ENCODE measurements at regions not wholly inside any gene's neighbourhood (a gene's known extent, or its start where the extent isn't known, plus 50 kb on each side); places are given as distances from the start of the nearest gene placed in this dataset.
A peak's percentile ranks its signal among the peaks of the same experiment; 100 is the strongest.

DNA sequence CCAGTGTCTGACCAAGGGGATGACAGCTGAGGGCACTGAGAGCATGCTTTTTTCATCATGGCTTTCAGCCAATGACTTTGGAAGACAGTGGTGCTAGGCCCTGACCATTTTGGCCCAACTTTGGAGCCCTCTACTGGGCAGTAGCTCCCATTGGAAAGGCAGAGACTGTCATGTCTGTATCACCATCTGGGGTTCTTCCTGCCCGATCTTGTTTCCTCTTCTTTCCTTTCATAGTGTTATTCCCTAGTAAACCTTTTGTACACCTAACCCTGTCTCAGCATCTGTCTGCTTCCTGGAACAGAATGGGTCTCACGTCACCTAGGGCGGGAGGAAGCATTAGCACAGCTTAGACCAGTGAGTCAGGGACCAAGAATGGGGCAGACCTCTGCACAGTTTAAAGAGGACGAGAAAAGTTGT, 97.4 kb upstream of the MAST4 start:
- TF ChIP-seq POLR2AphosphoS5 (IDR thresholded peaks at IDR 0.05; ENCODE audit: borderline replicate concordance, low read depth, low read length) (no peak), EZH2 (IDR thresholded peaks at IDR 0.05) (no peak), FOXP2 (optimal IDR thresholded peaks at IDR 0.05; ENCODE audit: control extremely low read depth, extremely low read length, insufficient read depth) (no peak)
- Histone ChIP-seq H3K27ac (no peak overlapping the region), H3K9me3 (ENCODE audit: low read depth, low read length) (no peaks in the 10 kb centered on the region), H3K4me3 (no peak overlapping the region), H3K9ac (ENCODE audit: insufficient read length) (no peak overlapping the region), H3K36me3 (ENCODE audit: insufficient read depth, low read length) (no peaks in the 10 kb centered on the region)
- no peak for DNase-seq (ENCODE audit: low read depth, low spot score)

DNA sequence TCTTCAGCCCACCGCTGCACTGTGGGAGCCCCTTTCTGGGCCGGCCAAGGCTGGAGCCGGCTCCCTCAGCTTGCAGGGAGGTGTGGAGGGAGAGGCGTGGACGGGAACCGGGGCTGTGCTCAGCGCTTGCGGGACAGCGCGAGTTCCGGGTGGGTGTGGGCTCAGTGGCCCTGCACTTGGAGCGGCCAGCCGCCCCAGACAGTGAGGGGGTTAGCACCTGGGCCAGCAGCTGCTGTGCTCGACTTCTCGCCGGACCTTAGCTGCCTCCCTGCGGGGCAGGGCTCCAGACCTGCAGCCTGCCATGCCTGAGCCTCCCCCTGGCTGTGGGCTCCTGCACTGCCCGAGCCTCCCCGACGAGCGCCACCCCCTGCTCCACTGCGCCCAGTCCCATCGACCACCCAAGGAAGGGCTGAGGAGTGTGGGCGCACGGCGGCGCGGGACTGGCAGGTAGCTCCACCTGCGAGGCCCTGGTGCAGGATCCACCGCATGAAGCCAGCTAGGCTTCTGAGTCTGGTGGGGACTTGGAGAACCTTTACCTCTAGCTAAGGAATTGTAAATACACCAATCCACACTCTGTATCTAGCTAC, 92.9 kb upstream of the MAST4 start:
- no peak for DNase-seq (ENCODE audit: low read depth, low spot score)
- no peak overlapping the region for H3K27ac ChIP-seq
- no peak overlapping the region for H3K9ac ChIP-seq (ENCODE audit: insufficient read length)
- no peak overlapping the region for H3K4me3 ChIP-seq
- no peaks in the 10 kb centered on the region for H3K9me3 ChIP-seq (ENCODE audit: low read depth, low read length)
- TF ChIP-seq FOXP2 (optimal IDR thresholded peaks at IDR 0.05; ENCODE audit: control extremely low read depth, extremely low read length, insufficient read depth) = no peak
- TF ChIP-seq EZH2 (IDR thresholded peaks at IDR 0.05) = no peak
- TF ChIP-seq POLR2AphosphoS5 (IDR thresholded peaks at IDR 0.05; ENCODE audit: borderline replicate concordance, low read depth, low read length) = no peak
- H3K36me3 ChIP-seq (ENCODE audit: insufficient read depth, low read length) = no peaks in the 10 kb centered on the region

DNA sequence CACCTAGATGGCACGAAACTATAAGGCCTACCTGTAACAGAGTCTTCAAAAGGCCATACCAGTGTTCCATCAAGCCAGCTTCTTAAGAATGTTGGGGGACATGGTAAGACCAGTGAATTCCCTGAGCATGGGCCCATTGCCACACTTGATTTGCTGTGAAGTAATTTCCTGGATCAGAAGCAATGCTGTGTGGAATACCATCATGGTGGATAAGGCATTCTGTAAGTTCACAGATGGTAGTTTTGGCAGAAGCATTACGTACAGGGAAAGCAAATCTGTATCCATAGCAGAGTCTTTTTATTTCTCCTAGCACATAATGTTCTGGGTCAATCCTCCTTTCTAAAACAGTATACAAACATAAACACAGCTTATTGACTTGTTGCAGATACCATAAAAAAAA, 89.1 kb upstream of the MAST4 start:
- DNase-seq (ENCODE audit: low read depth, low spot score) = no peak
- no peaks in the 10 kb centered on the region for H3K36me3 ChIP-seq (ENCODE audit: insufficient read depth, low read length)
- TF ChIP-seq EZH2 (IDR thresholded peaks at IDR 0.05) = no peak
- no peak for TF ChIP-seq POLR2AphosphoS5 (IDR thresholded peaks at IDR 0.05; ENCODE audit: borderline replicate concordance, low read depth, low read length)
- TF ChIP-seq FOXP2 (optimal IDR thresholded peaks at IDR 0.05; ENCODE audit: control extremely low read depth, extremely low read length, insufficient read depth) = no peak
- no peak overlapping the region for H3K9ac ChIP-seq (ENCODE audit: insufficient read length)
- no peak overlapping the region for H3K4me3 ChIP-seq
- no peaks in the 10 kb centered on the region for H3K9me3 ChIP-seq (ENCODE audit: low read depth, low read length)
- H3K27ac ChIP-seq = no peak overlapping the region

DNA sequence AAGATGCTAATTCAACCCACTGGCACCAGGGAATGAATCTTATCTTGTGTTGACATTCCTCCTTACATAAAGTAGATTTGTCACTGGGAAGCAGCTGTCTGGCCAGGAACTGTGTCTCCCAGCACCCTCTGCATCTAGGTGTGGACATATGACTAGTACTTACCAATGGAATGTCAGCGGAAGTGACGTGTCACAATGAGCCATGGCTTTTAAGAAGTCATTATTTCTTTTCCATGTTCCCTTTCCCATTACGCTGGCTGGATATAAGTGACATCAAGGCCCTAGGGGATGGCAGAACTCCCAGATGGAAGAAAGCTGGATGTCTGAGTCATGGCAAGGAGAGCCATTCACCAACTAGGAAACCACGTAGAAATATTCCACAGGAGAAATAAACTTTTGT, 84.7 kb upstream of the MAST4 start:
- no peak for DNase-seq (ENCODE audit: low read depth, low spot score)
- H3K36me3 ChIP-seq (ENCODE audit: insufficient read depth, low read length) = no peaks in the 10 kb centered on the region
- H3K4me3 ChIP-seq = no peak overlapping the region
- H3K27ac ChIP-seq = no peak overlapping the region
- H3K9ac ChIP-seq (ENCODE audit: insufficient read length) = no peak overlapping the region
- no peaks in the 10 kb centered on the region for H3K9me3 ChIP-seq (ENCODE audit: low read depth, low read length)
- no peak for TF ChIP-seq POLR2AphosphoS5 (IDR thresholded peaks at IDR 0.05; ENCODE audit: borderline replicate concordance, low read depth, low read length)

DNA sequence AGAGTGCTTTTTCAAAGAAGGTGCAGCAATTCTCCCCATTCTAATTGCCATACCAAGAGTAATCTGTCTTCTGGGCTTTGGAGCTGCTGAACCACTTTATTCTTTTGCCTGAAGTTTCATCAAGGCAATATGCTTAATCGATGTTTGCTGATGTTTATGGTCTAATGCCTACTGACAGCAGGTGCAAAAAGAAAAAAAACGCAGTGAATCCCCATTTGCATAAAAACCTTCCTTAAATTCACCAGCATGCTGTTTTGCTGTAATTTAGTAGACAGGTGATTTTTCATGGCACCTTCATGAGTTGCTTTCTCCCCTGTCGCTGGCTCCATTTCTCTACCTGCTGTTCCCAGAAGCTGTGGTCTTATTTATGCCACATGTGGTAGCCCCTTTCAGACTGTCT, 83.1 kb upstream of the MAST4 start:
- H3K9ac ChIP-seq (ENCODE audit: insufficient read length) = no peak overlapping the region
- no peaks in the 10 kb centered on the region for H3K36me3 ChIP-seq (ENCODE audit: insufficient read depth, low read length)
- H3K4me3 ChIP-seq = no peak overlapping the region
- H3K27ac ChIP-seq = no peak overlapping the region
- no peak for TF ChIP-seq FOXP2 (optimal IDR thresholded peaks at IDR 0.05; ENCODE audit: control extremely low read depth, extremely low read length, insufficient read depth)
- no peak for DNase-seq (ENCODE audit: low read depth, low spot score)
- no peaks in the 10 kb centered on the region for H3K9me3 ChIP-seq (ENCODE audit: low read depth, low read length)

DNA sequence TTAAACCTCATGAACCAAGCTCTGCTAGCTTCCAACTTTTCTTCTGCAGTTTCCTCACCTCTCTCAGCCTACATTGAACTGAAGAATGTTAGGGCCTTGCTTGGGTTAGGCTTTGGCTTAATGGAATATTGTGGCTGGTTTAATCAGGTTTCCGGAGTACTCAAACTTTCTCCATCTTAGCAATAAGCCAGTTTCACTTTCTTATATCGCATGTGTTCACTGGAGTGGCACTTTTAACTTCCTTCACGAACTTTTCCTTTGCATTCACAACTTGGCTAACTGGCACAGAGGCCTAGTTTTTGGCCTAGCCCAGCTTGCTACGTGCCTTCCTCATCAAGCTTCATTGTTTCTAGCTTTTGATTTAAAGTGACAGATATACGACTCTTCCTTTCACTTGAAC, 81.0 kb upstream of the MAST4 start:
- Histone ChIP-seq H3K36me3 (ENCODE audit: insufficient read depth, low read length) (no peaks in the 10 kb centered on the region), H3K4me3 (no peak overlapping the region), H3K9ac (ENCODE audit: insufficient read length) (no peak overlapping the region), H3K9me3 (ENCODE audit: low read depth, low read length) (0 out of 2 replicates have a peak, but pooled peaks cover under 1% of the 10 kb centered on the region), H3K27ac (no peak overlapping the region)
- TF ChIP-seq FOXP2 (optimal IDR thresholded peaks at IDR 0.05; ENCODE audit: control extremely low read depth, extremely low read length, insufficient read depth) = no peak
- no peak for DNase-seq (ENCODE audit: low read depth, low spot score)

DNA sequence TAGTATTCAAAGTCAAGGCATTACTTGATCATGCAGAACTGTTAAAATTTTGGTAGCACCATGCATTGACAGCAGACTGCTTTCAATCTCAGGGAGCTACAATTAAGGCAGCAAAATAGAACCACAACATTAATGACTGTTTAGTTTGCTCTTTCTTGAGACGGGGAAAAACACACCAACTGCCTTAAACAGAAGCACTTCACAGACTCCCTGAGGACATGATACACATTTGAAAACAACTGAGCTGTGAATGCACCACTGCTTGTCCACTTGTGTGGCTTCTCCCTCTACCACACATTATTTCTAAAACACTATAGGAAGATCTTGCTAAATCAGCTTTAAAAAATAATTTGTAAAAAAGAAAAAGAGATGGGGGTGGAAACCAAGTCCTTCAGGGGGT, 79.6 kb upstream of the MAST4 start:
- no peak overlapping the region for H3K9ac ChIP-seq (ENCODE audit: insufficient read length)
- H3K9me3 ChIP-seq (ENCODE audit: low read depth, low read length) = peaks cover 6% of the 10 kb centered on the region; the same call in 1 of the 2 replicates
- DNase-seq (ENCODE audit: low read depth, low spot score) = no peak
- no peak for TF ChIP-seq FOXP2 (optimal IDR thresholded peaks at IDR 0.05; ENCODE audit: control extremely low read depth, extremely low read length, insufficient read depth)
- TF ChIP-seq EZH2 (IDR thresholded peaks at IDR 0.05) = no peak
- no peak for TF ChIP-seq POLR2AphosphoS5 (IDR thresholded peaks at IDR 0.05; ENCODE audit: borderline replicate concordance, low read depth, low read length)
- no peaks in the 10 kb centered on the region for H3K36me3 ChIP-seq (ENCODE audit: insufficient read depth, low read length)
- H3K27ac ChIP-seq = no peak overlapping the region
- H3K4me3 ChIP-seq = no peak overlapping the region

DNA sequence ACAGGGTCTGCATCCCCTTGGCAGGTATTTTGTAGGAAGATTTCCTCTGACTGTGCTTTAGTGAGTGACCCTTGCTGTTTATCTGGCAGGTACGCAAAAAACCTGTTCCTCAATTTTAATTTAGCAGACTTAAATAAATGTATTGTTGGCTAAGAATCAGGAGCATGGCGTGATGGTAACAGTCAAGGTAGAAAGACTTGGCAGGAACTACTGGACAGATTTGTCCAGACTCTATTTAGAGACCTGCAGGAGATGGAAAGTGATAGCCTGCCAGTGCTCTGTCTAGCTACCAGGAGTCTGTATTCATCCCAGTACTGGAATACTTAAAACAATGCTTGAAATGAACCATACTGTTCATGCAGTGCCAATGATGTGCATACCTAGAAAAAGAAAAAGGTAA, 78.8 kb upstream of the MAST4 start:
- H3K27ac ChIP-seq = no peak overlapping the region
- TF ChIP-seq EZH2 (IDR thresholded peaks at IDR 0.05) = no peak
- TF ChIP-seq FOXP2 (optimal IDR thresholded peaks at IDR 0.05; ENCODE audit: control extremely low read depth, extremely low read length, insufficient read depth) = no peak
- no peak for TF ChIP-seq POLR2AphosphoS5 (IDR thresholded peaks at IDR 0.05; ENCODE audit: borderline replicate concordance, low read depth, low read length)
- H3K36me3 ChIP-seq (ENCODE audit: insufficient read depth, low read length) = no peaks in the 10 kb centered on the region
- no peak overlapping the region for H3K4me3 ChIP-seq
- no peak overlapping the region for H3K9ac ChIP-seq (ENCODE audit: insufficient read length)
- DNase-seq (ENCODE audit: low read depth, low spot score) = no peak
- peaks cover 6% of the 10 kb centered on the region; the same call in 1 of the 2 replicates for H3K9me3 ChIP-seq (ENCODE audit: low read depth, low read length)

DNA sequence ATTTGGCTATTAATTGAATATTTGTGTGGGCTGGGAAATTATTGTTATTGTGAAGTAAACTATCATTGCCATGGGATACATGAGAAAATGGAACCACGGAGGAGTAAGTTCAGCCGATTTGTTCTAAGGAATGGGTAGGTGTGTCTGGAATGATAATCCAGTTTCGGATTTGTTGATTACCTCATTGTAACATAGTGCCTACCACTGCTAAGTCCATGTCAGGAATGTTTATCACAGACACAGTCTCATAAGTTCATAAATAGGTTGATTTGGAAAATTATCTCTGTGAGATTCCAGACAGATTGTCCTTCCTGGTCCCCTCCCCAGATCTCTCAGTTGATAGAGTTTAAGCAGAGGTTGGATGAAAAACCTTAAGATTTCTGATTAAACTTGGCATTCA, 78.1 kb upstream of the MAST4 start:
- Histone ChIP-seq H3K4me3 (no peak overlapping the region), H3K9ac (ENCODE audit: insufficient read length) (no peak overlapping the region), H3K9me3 (ENCODE audit: low read depth, low read length) (peaks cover 6% of the 10 kb centered on the region; the same call in 1 of the 2 replicates), H3K27ac (peak overlapping the region; percentile 85; the same call in 1 of the 2 replicates), H3K36me3 (ENCODE audit: insufficient read depth, low read length) (no peaks in the 10 kb centered on the region)
- no peak for DNase-seq (ENCODE audit: low read depth, low spot score)
- TF ChIP-seq FOXP2 (optimal IDR thresholded peaks at IDR 0.05; ENCODE audit: control extremely low read depth, extremely low read length, insufficient read depth) = no peak

Data from SK-N-MC (cell line).